ENCODE measurements at regions not wholly inside any gene's neighbourhood (a gene's known extent, or its start where the extent isn't known, plus 50 kb on each side); places are given as distances from the start of the nearest gene placed in this dataset.
A peak's percentile ranks its signal among the peaks of the same experiment; 100 is the strongest.

DNA sequence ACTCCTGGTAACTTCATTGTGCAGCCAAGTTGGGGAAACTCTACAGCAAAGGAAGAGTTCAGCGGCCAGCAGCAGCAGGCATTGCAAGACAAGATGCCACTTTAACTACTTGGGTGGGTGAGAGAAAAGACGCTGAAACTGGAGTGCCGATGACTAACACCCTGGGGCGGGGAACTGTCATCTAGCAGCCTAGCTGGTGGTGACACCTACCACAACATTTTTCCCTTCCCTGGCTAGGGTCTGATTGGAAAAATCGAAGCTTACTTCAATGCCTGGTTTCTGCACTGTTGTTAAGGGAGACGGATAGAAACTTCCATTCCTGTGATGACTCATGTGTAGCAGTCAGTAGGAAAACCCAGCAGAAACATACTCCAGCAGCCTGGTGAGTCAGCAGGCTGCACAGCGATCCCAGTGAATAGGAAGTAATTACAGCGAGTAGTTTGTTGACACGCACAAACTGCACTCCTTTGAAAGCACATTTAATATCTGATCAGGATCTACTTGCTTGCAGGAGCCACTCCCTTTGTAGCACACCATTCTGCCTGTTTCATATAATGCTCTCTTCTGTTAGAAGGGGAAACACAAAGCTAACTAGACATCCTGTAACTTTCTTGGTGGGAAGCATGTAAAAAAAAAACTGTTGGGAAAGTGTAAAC lies 62.1 kb upstream of the MAPRE2 start:
- ATAC-seq = peak; percentile 68 to 87 (median 81)
- H3K9me3 ChIP-seq = no peaks in the 10 kb centered on the region
- peak; percentile 53 to 68 (median 54) for DNase-seq
- H3K27me3 ChIP-seq = no peaks in the 10 kb centered on the region
- peak; percentile 64 for TF ChIP-seq POLR2A (IDR thresholded peaks at IDR 0.05)
- TF ChIP-seq, protein P1, sequence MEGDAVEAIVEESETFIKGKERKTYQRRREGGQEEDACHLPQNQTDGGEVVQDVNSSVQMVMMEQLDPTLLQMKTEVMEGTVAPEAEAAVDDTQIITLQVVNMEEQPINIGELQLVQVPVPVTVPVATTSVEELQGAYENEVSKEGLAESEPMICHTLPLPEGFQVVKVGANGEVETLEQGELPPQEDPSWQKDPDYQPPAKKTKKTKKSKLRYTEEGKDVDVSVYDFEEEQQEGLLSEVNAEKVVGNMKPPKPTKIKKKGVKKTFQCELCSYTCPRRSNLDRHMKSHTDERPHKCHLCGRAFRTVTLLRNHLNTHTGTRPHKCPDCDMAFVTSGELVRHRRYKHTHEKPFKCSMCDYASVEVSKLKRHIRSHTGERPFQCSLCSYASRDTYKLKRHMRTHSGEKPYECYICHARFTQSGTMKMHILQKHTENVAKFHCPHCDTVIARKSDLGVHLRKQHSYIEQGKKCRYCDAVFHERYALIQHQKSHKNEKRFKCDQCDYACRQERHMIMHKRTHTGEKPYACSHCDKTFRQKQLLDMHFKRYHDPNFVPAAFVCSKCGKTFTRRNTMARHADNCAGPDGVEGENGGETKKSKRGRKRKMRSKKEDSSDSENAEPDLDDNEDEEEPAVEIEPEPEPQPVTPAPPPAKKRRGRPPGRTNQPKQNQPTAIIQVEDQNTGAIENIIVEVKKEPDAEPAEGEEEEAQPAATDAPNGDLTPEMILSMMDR (IDR thresholded peaks at IDR 0.05) = no peak
- H3K36me3 ChIP-seq = no peaks in the 10 kb centered on the region
- H3K4me1 ChIP-seq = peaks cover 0 to 9% (median 0%) of the 10 kb centered on the region in 4 donors
- under 1% methylated on average over 9 of the region's 9 CpGs for WGBS (ENCODE audit: insufficient coverage, low coverage, low lambda C conversion rate, missing lambda C conversion rate)
- intact Hi-C loops (cut with DNase I) = no loop called here
- peak overlapping the region; percentile 13 to 83 (median 71) for H3K27ac ChIP-seq
- H3K4me3 ChIP-seq = peak overlapping the region; percentile 65 to 75 (median 73)

DNA sequence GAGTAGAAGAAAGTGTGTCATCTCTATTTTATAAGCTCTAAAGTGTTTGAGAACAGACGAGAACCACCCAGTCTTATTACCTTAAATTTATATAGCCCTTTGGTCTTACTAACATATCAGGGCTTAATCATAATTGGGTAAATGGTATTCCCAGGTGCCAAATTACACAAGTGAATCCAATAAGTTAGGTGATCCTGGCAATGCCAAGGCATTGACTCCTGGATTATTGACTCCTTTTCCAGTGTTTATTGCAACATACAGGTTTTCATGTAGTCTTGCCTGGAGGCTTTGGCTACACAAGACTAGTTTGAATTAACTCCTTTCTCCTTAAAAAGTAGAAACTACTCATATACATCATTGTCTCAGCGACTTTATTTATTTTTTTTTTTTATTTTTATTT lies 59.7 kb upstream of the MAPRE2 start:
- Histone ChIP-seq H3K9me3 (no peaks in the 10 kb centered on the region), H3K4me3 (no peak overlapping the region), H3K36me3 (no peaks in the 10 kb centered on the region), H3K4me1 (peaks cover 0 to 5% (median 0%) of the 10 kb centered on the region in 4 donors), H3K27ac (peak overlapping the region in 1 of 3 donors; percentile 22), H3K27me3 (no peaks in the 10 kb centered on the region)
- WGBS (ENCODE audit: insufficient coverage, low coverage, low lambda C conversion rate, missing lambda C conversion rate) = 72% methylated on average over 2 of the region's 2 CpGs
- intact Hi-C loops (cut with DNase I) = no loop called here
- TF ChIP-seq, protein P1 (IDR thresholded peaks at IDR 0.05) = no peak
- TF ChIP-seq POLR2A (IDR thresholded peaks at IDR 0.05) = no peak
- ATAC-seq = peak in 3 of 4 donors; percentile 16 to 38 (median 22)
- no peak for DNase-seq

DNA sequence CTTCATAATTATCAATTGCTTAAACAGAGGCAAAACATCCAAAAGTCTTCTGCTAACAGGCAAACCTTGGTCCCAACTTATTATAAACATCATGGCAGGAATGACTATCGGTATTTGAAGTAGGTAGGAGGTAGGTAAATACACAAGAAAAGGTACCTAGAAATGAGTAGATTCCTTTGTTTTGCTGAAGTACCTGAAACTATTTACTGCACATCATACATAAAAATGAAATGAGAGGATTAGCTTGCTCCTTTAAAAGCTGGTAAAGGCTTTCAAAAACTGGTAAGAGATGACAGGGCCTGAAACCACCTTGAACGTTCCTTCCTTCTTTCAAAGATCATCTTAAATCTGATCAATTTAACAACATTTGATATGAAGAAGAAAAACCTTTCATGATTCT lies 55.2 kb upstream of the MAPRE2 start:
- no peaks in the 10 kb centered on the region for H3K36me3 ChIP-seq
- no peak overlapping the region for H3K27ac ChIP-seq
- intact Hi-C loops (cut with DNase I) = no loop called here
- no peaks in the 10 kb centered on the region for H3K27me3 ChIP-seq
- ATAC-seq = no peak
- H3K9me3 ChIP-seq = no peaks in the 10 kb centered on the region
- TF ChIP-seq, protein P1 (IDR thresholded peaks at IDR 0.05) = no peak
- no peak for TF ChIP-seq POLR2A (IDR thresholded peaks at IDR 0.05)
- DNase-seq = no peak
- H3K4me3 ChIP-seq = no peak overlapping the region
- H3K4me1 ChIP-seq = no peaks in the 10 kb centered on the region
- 91% methylated on average over 2 of the region's 2 CpGs for WGBS (ENCODE audit: insufficient coverage, low coverage, low lambda C conversion rate, missing lambda C conversion rate)

DNA sequence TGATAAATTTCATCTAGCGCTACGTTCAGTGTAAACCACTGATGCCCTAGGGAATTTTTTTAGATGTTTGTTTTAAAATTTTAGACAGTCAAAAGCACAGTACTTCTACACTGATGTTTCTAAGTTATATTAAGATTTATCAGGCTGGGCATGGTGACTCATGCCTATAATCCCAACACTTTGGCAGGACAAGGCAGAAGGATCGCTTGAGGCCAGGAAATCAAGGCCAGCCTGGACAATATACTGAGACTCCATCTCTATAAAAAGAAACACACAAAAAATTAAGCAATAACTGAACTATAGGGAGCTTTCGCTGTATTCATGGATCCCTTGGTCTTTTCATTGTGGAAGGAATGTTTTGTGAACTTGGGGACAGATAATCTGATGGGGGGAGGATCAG lies 50.6 kb upstream of the MAPRE2 start:
- Histone ChIP-seq H3K27me3 (no peaks in the 10 kb centered on the region), H3K4me1 (no peaks in the 10 kb centered on the region), H3K9me3 (no peaks in the 10 kb centered on the region), H3K36me3 (no peaks in the 10 kb centered on the region), H3K27ac (no peak overlapping the region), H3K4me3 (no peak overlapping the region)
- DNase-seq (no peak), ATAC-seq (no peak)
- 79% methylated on average over 4 of the region's 4 CpGs for WGBS (ENCODE audit: insufficient coverage, low coverage, low lambda C conversion rate, missing lambda C conversion rate)
- TF ChIP-seq, protein P1 (IDR thresholded peaks at IDR 0.05) = no peak
- no peak for TF ChIP-seq POLR2A (IDR thresholded peaks at IDR 0.05)
- intact Hi-C loops (cut with DNase I) = no loop called here

Data from right lobe of liver (tissue), 6 donors.